GM13977 (cell line): ENCODE measurements at regions not wholly inside any gene's neighbourhood (a gene's known extent, or its start where the extent isn't known, plus 50 kb on each side); places are given as distances from the start of the nearest gene placed in this dataset.

Experiments
- DNase-seq: peaks from one replicate; pipeline ENCODE4 v3.0.0; 2012; ENCODE audit warnings: low spot score
- in situ Hi-C: fragments of 300-500 bp; cut with MboI; formaldehyde crosslinking; loops from one replicate; pipeline ENCODE4 v1.12.0; 2022; ENCODE audit warnings: low sequenced_read_pairs, low pct_unique_long_range_greater_than_20kb, mixed read lengths, inconsistent platforms; ENCODE audit not compliant: unreplicated experiment
- TF ChIP-seq, protein P1 (sequence below): IDR thresholded peaks from 2 replicates; pipeline ENCODE4 v1.5.1; 2012; ENCODE audit warnings: mild to moderate bottlenecking, control low read depth; ENCODE audit not compliant: insufficient read depth; ENCODE audit errors: extremely low read depth, missing control alignments

DNA sequence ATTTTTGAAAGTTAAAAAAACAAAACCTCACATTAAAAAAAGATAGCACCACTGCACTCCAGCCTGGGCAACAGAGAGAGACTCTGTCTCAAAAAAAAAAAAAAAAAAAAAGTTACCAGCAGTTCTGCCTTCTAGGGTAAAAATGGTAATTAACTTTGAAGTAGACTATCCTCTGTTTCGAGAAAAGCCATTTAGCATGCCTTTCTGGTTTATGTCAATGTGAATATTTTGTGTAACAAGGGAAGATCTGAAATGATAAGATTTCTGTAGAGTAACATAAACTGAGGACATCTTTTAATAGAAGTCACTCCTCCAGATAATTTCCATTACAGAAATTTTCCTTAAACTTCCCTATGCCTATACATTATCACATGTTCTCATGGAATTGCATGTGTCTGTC is 203.2 kb upstream of the GAP43 start:
- DNase-seq = no peak
- TF ChIP-seq, protein P1, sequence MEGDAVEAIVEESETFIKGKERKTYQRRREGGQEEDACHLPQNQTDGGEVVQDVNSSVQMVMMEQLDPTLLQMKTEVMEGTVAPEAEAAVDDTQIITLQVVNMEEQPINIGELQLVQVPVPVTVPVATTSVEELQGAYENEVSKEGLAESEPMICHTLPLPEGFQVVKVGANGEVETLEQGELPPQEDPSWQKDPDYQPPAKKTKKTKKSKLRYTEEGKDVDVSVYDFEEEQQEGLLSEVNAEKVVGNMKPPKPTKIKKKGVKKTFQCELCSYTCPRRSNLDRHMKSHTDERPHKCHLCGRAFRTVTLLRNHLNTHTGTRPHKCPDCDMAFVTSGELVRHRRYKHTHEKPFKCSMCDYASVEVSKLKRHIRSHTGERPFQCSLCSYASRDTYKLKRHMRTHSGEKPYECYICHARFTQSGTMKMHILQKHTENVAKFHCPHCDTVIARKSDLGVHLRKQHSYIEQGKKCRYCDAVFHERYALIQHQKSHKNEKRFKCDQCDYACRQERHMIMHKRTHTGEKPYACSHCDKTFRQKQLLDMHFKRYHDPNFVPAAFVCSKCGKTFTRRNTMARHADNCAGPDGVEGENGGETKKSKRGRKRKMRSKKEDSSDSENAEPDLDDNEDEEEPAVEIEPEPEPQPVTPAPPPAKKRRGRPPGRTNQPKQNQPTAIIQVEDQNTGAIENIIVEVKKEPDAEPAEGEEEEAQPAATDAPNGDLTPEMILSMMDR = no peak
- in situ Hi-C loops = no loop called here

- no peak for DNase-seq
- TF ChIP-seq, protein P1 = no peak
- in situ Hi-C loops = no loop called here
Observed at GRCh38 chr3:115423170-115423569, 200.1 kb upstream of the GAP43 start.

GRCh38 chr3:115428841-115429240 is 194.5 kb upstream of the GAP43 start:
- TF ChIP-seq, protein P1 = no peak
- no peak for DNase-seq
- in situ Hi-C loops = no loop called here

- in situ Hi-C loops = no loop called here
- DNase-seq = no peak
- TF ChIP-seq, protein P1 = no peak
Observed at GRCh38 chr3:115436767-115437301, 186.5 kb upstream of the GAP43 start.

GRCh38 chr3:115438799-115439198 is 184.5 kb upstream of the GAP43 start:
- in situ Hi-C loops = no loop called here
- TF ChIP-seq, protein P1 = no peak
- DNase-seq = no peak

DNA sequence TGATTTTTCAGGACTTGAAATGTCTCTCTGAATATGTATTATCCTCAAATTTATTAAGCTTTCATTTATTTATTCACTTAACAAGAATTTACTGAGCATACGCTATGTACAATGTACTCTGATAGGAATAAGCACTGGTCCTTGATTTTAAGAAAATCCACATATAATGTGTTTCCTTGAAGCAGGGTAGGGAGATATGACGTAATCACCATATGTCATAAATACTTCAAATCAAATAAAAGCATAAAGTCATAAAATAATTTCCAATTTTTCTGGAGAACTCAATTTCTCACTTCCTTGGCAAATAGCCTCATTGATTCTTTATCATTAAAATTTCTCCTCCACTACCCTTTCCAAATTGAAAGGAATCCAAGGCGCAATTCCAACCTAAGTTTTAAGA is 177.8 kb upstream of the GAP43 start:
- TF ChIP-seq, protein P1 = no peak
- in situ Hi-C loops = no loop called here

DNA sequence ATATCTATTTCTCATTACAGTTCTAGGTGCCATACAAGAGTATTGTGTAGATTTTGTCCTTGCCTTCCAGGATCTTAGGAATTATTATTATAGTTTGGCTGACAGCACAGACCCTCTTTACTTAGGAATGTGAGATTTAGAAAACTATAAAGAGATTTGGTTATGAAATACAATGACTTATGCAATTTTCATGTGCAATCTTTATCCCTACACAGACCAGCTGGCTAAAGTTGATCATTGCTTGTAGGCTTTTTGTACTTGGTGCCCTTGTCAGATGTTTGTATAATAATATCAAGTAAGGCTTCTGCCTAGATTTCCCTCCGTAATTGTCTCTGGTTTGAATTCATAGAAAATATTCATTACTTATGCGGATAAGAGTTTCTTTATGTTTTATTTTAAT is 174.5 kb upstream of the GAP43 start:
- in situ Hi-C loops = no loop called here
- no peak for DNase-seq
- TF ChIP-seq, protein P1 = no peak

More for the DNA sequence above, 177.8 kb upstream of the GAP43 start:
- DNase-seq = no peak
